HepG2 (cell line): ENCODE measurements at regions not wholly inside any gene's neighbourhood (a gene's known extent, or its start where the extent isn't known, plus 50 kb on each side); places are given as distances from the start of the nearest gene placed in this dataset.

Experiments
- EHMT2 ChIP-seq: fragments of 200-600 bp; sonication (generic); IDR thresholded peaks from 2 replicates; pipeline ENCODE4 v1.7.0; 2017; ENCODE audit warnings: antibody characterized with exemption, low read depth, low read length, borderline replicate concordance
- NPAS2 ChIP-seq: sonication (generic); formaldehyde crosslinking; IDR thresholded peaks from 2 replicates; pipeline ENCODE4 v1.8.0; 2022; ENCODE audit warnings: mild to moderate bottlenecking, missing genetic modification reagents, borderline replicate concordance
- SP140L ChIP-seq: sonication (generic); formaldehyde crosslinking; IDR thresholded peaks from 2 replicates; pipeline ENCODE4 v1.4.0; 2020; ENCODE audit warnings: missing genetic modification reagents, borderline replicate concordance
- TBX2 ChIP-seq: sonication (generic); formaldehyde crosslinking; IDR thresholded peaks from 2 replicates; pipeline ENCODE4 v1.5.0; 2020; ENCODE audit warnings: missing genetic modification reagents, mild to moderate bottlenecking, borderline replicate concordance
- ZBTB26 ChIP-seq: IDR thresholded peaks from 2 replicates; pipeline ENCODE4 v1.6.1; 2016; ENCODE audit warnings: missing compliant biosample characterization, missing genetic modification reagents, borderline replicate concordance
- ZFYVE20 ChIP-seq: sonication (generic); formaldehyde crosslinking; IDR thresholded peaks from 2 replicates; pipeline ENCODE4 v1.8.0; 2023; ENCODE audit warnings: low read depth, mild to moderate bottlenecking, moderate library complexity, missing genetic modification reagents, borderline replicate concordance
- ZNF318 ChIP-seq: sonication (generic); formaldehyde crosslinking; IDR thresholded peaks from 2 replicates; pipeline ENCODE4 v1.4.0; 2020; ENCODE audit warnings: mild to moderate bottlenecking, missing genetic modification reagents
- ZNF670 ChIP-seq: sonication (generic); formaldehyde crosslinking; IDR thresholded peaks from 2 replicates; pipeline ENCODE4 v1.8.0; 2022; ENCODE audit warnings: mild to moderate bottlenecking, missing genetic modification reagents, borderline replicate concordance
- ZSCAN9 ChIP-seq: IDR thresholded peaks from 2 replicates; pipeline ENCODE4 v1.6.1; 2016; ENCODE audit warnings: borderline replicate concordance
- TF ChIP-seq, protein P1 (sequence below): sonication (generic); formaldehyde crosslinking; IDR thresholded peaks from 2 replicates; pipeline ENCODE4 v1.5.1; 2020; ENCODE audit warnings: missing genetic modification reagents, mild to moderate bottlenecking, borderline replicate concordance
- TF ChIP-seq, protein P2 (sequence below): sonication (generic); formaldehyde crosslinking; IDR thresholded peaks from 2 replicates; pipeline ENCODE4 v1.4.0; 2020; ENCODE audit warnings: missing genetic modification reagents
- TF ChIP-seq, protein P3 (sequence below): sonication (generic); formaldehyde crosslinking; IDR thresholded peaks from 2 replicates; pipeline ENCODE4 v1.4.0; 2020; ENCODE audit warnings: mild to moderate bottlenecking, missing genetic modification reagents, borderline replicate concordance

GRCh38 chr2:42959234-42960001 lies 167.0 kb upstream of the HAAO start (continued):
- TF ChIP-seq NPAS2 (no peak), SP140L (CRISPR knock-in tag) (peak; percentile 65; the same call in 1 of the 2 replicates), ZBTB26 (CRISPR knock-in tag) (no peak), ZFYVE20 (CRISPR knock-in tag) (no peak), ZSCAN9 (no peak; the same call in none of the 2 replicates), EHMT2 (no peak), ZNF318 (no peak), TBX2 (CRISPR knock-in tag) (peak; percentile 70), ZNF670 (no peak)
- TF ChIP-seq, protein P1, sequence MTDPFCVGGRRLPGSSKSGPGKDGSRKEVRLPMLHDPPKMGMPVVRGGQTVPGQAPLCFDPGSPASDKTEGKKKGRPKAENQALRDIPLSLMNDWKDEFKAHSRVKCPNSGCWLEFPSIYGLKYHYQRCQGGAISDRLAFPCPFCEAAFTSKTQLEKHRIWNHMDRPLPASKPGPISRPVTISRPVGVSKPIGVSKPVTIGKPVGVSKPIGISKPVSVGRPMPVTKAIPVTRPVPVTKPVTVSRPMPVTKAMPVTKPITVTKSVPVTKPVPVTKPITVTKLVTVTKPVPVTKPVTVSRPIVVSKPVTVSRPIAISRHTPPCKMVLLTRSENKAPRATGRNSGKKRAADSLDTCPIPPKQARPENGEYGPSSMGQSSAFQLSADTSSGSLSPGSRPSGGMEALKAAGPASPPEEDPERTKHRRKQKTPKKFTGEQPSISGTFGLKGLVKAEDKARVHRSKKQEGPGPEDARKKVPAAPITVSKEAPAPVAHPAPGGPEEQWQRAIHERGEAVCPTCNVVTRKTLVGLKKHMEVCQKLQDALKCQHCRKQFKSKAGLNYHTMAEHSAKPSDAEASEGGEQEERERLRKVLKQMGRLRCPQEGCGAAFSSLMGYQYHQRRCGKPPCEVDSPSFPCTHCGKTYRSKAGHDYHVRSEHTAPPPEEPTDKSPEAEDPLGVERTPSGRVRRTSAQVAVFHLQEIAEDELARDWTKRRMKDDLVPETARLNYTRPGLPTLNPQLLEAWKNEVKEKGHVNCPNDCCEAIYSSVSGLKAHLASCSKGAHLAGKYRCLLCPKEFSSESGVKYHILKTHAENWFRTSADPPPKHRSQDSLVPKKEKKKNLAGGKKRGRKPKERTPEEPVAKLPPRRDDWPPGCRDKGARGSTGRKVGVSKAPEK (CRISPR knock-in tag): no peak; the same call in 1 of the 2 replicates
- TF ChIP-seq, protein P2, sequence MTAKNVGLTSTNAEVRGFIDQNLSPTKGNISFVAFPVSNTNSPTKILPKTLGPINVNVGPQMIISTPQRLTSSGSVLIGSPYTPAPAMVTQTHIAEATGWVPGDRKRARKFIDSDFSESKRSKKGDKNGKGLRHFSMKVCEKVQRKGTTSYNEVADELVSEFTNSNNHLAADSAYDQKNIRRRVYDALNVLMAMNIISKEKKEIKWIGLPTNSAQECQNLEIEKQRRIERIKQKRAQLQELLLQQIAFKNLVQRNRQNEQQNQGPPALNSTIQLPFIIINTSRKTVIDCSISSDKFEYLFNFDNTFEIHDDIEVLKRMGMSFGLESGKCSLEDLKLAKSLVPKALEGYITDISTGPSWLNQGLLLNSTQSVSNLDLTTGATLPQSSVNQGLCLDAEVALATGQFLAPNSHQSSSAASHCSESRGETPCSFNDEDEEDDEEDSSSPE (CRISPR knock-in tag): peak; percentile 53; the same call in 1 of the 2 replicates
- TF ChIP-seq, protein P3, sequence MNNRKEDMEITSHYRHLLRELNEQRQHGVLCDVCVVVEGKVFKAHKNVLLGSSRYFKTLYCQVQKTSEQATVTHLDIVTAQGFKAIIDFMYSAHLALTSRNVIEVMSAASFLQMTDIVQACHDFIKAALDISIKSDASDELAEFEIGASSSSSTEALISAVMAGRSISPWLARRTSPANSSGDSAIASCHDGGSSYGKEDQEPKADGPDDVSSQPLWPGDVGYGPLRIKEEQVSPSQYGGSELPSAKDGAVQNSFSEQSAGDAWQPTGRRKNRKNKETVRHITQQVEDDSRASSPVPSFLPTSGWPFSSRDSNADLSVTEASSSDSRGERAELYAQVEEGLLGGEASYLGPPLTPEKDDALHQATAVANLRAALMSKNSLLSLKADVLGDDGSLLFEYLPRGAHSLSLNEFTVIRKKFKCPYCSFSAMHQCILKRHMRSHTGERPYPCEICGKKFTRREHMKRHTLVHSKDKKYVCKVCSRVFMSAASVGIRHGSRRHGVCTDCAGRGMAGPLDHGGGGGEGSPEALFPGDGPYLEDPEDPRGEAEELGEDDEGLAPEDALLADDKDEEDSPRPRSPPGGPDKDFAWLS (CRISPR knock-in tag): no peak
